ENCODE measurements at regions not wholly inside any gene's neighbourhood (a gene's known extent, or its start where the extent isn't known, plus 50 kb on each side); places are given as distances from the start of the nearest gene placed in this dataset.
A peak's percentile ranks its signal among the peaks of the same experiment; 100 is the strongest.

DNA sequence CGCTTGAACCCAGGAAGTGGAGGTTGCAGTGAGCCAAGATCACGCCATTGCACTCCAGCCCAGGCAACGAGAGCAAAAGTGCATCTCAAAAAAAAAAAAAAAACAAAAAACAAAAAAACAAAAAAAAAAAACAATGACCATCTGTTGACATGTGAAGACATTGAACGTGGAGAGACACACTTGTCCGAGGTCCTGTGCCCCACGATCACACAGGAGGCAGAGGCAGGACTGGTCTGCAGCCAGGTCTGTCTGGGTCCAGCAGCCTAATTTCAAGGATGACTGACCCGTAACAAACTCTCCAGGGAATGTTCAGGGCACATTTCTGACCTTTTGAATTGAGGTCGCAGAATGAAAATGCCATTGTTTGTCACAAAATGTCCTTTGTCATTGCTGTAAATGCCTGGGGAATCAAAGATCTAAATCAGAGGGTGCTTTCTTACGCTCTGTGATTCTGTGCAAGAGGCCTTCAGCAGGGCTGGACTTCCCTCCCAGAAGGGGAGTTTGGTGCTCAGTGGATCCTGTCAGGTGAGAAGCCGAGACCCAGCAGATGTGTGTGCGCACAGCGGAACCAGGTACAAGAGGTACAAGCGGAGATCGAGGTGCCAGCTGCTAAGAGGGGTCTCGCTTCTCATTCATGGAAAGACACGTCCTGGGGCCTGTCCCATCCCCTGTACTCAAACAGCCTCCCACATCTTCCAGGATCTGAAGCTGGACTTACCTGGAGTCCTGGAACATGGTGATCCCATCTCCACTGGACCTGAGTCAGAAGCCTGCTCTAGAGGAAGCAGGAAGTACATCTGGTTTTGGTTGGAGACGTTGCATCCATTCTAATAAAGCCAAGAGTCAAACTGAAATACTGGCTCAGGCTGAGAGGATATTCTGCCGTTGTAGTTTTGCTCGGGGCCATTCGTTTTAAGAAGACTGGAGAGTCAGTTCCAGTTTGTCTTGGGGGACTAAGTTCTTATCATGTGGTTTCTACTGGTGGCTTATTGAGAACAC, 95.8 kb downstream of the IRF8 start:
- no peak for DNase-seq (ENCODE audit: low spot score)
- TF ChIP-seq, protein P1, sequence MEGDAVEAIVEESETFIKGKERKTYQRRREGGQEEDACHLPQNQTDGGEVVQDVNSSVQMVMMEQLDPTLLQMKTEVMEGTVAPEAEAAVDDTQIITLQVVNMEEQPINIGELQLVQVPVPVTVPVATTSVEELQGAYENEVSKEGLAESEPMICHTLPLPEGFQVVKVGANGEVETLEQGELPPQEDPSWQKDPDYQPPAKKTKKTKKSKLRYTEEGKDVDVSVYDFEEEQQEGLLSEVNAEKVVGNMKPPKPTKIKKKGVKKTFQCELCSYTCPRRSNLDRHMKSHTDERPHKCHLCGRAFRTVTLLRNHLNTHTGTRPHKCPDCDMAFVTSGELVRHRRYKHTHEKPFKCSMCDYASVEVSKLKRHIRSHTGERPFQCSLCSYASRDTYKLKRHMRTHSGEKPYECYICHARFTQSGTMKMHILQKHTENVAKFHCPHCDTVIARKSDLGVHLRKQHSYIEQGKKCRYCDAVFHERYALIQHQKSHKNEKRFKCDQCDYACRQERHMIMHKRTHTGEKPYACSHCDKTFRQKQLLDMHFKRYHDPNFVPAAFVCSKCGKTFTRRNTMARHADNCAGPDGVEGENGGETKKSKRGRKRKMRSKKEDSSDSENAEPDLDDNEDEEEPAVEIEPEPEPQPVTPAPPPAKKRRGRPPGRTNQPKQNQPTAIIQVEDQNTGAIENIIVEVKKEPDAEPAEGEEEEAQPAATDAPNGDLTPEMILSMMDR (conservative IDR thresholded peaks at IDR 0.05; ENCODE audit: low read depth) = no peak
- no peak overlapping the region for H3K27ac ChIP-seq
- POLR2A ChIA-PET (ENCODE audit: low non-redundant PET) = no interaction called here
- CTCF ChIA-PET = interaction anchor here (1.1 kb wide), 1 partner anchor 173 kb away, joined by 3 read pairs; no protein-coding TSS in a partner anchor

DNA sequence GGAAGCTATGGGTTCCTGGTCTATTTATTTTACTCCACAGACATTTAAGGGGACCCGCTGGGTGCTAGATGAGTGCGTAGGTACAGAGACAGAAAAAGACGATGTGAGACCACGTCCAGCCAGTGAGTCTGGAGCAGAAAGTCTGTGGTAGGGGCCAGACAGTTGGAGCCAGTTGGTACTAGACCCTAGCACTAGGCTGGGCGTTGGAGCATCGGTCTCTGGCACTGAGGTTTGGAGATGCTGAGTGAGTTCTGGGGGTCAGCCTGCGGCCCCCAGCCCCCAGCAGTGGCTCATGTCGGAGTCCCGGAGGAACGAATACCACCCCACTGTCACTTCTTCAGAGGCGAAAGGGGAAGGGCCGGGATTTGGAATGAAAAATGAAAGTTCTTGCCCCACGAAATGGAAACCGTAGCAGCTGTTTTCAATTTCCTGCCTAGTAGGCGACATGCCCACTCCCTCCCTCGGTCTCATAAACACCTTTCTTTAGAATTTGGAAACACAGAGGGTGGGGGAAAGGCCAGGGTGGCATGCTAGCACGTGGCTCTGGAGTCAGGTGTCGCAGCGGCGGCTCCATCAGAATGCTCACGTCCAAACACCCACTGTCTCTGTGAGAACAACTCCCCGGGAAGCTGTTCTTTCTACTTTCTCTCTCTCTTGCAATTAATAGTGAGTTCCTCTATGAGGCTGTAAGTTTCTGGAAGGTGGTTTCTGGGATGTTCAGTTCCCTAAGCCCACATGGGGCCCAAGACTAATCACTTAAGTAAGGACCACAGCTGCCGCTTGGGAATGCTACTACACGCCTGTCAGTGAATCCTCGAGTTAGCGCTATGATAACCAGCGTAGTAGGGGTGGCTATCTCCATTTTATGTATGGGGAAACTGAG, 96.8 kb downstream of the IRF8 start:
- TF ChIP-seq, protein P1 (conservative IDR thresholded peaks at IDR 0.05; ENCODE audit: low read depth) = no peak
- H3K27ac ChIP-seq = no peak overlapping the region
- POLR2A ChIA-PET (ENCODE audit: low non-redundant PET) = no interaction called here
- no peak for DNase-seq (ENCODE audit: low spot score)
- CTCF ChIA-PET = interaction anchor here (0.9 kb wide), 1 partner anchor 175 kb away, joined by 5 read pairs; no protein-coding TSS in a partner anchor

DNA sequence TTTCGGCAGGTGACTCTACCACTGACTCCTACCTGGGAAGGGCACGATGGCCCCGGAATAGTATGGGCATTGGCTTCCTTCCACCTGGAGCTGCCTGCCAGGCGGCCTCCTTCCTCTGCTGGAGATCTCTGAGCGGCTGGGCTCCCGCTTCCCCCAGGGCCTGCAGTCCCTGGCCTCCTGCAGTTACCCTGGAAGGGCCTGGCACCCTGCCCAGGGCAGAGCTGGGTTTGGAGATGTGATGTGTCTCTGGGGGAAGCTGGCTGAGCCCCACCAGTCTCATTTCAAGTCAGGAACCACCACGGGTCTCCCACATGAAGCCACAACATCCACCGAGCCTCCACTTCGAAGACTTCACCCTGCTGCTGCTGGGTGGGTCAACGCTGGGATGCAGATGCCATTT, 97.9 kb downstream of the IRF8 start:
- TF ChIP-seq, protein P1 (conservative IDR thresholded peaks at IDR 0.05; ENCODE audit: low read depth) = no peak
- ChIA-PET CTCF (interaction anchor here (0.9 to 1.3 kb wide), 3 partner anchors 20 to 176 kb away, joined by 3 to 5 read pairs (median 3); no protein-coding TSS in a partner anchor), POLR2A (ENCODE audit: low non-redundant PET) (no interaction called here)
- H3K27ac ChIP-seq = no peak overlapping the region
- DNase-seq (ENCODE audit: low spot score) = no peak

DNA sequence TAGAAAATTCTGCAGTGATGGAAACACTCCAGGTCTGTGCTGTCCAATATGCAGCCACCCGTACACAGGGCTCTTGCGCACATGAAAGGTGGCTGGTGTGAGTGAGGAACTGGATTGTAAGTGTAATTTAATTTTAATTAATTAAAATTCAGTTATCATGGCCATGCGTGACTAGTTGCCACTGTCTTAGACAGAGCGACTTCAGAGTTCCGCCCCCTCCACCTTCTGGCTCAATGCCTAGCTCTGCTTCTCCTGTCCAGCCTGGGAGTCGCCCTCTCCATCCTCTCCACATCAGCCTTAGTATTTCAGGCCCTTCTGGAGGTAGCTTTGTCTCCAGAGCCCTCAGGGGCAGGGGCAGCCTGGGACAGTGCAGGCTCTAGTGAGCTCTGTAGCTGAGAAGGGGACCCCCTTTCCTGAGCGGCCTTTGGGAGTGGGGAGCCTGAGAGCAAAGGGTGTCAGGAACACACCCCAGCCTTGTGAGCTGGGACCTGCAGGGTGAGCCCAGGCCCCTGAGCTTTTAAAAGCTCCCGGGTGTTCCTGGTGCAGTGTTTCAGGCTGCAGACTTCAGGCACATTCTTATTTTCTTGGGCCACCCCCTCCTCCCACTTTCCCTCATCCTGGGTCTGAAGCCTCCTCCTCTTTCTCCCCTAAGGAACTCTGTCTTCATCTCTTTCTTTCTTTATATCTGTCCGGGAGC, 99.4 kb downstream of the IRF8 start:
- DNase-seq (ENCODE audit: low spot score) = no peak
- no peak overlapping the region for H3K27ac ChIP-seq
- TF ChIP-seq, protein P1 (conservative IDR thresholded peaks at IDR 0.05; ENCODE audit: low read depth) = no peak
- ChIA-PET POLR2A (ENCODE audit: low non-redundant PET) (no interaction called here), CTCF (interaction anchor here (1.3 kb wide), 1 partner anchor 177 kb away, joined by 3 read pairs; no protein-coding TSS in a partner anchor)

DNA sequence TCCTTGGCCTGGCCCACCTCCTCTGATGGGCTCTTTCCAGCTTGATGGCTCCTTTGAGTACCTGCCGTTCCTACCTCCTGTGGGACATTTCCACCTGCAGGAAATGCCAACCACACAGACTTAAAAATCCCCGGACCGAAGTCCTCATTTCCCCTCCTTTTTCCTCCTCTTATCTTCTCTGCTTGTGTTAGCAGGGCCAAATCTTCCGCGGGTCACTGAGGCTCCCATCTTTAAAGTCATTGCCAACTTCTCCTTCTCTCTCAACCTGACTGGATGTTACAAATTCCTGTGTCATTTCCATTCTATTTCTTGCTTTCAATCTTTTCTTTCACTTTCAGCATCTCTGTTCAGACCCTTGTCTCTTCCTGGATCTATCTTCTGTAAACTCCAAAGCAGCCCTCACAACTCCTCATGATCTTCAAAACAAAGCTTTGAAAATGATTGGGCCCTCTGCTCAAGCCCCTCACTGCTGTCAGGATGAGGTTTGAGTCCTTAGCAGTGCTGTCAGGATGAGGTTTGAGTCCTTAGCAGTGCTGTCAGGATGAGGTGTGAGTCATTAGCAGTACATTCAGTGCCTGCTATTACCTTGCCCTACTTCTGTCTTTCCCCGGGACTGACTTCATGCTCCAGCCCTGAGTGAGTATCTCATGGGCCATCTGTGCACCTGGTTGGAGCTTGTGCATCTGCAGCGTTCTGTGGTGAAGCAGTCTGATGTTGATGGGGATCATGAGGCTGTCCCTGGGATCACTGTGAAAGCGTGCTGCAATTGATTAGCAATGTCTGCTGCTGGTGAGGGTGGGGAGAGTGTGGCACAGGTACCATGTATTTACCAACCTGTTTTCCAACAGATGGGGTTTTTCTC, 100.1 kb downstream of the IRF8 start:
- peak; percentile 20 for DNase-seq (ENCODE audit: low spot score)
- TF ChIP-seq, protein P1 (conservative IDR thresholded peaks at IDR 0.05; ENCODE audit: low read depth) = no peak
- CTCF ChIA-PET = interaction anchor here (1.3 kb wide), 1 partner anchor 177 kb away, joined by 3 read pairs; no protein-coding TSS in a partner anchor
- POLR2A ChIA-PET (ENCODE audit: low non-redundant PET) = no interaction called here
- no peak overlapping the region for H3K27ac ChIP-seq
